Kidney (tissue), 13 donors: ENCODE measurements at regions not wholly inside any gene's neighbourhood (a gene's known extent, or its start where the extent isn't known, plus 50 kb on each side); places are given as distances from the start of the nearest gene placed in this dataset.

ENCODE experiments used
- DNase-seq, 5 donors: peaks; one replicate each; pipeline ENCODE4 v3.0.0-alpha.2; 2013 to 2020
- FAIRE-seq: peaks from 2 replicates; lab custom pipeline; 2012; peaks lifted over from hg19 to GRCh38; lab: Jason Lieb, UNC
- H3K27ac ChIP-seq, 2 donors: one replicate each; pipeline ENCODE4 v1.7.0; 2013; ENCODE audit warnings: low read depth in 2 of 2, low read length in 2 of 2, inconsistent platforms in 1 of 2
- H3K27me3 ChIP-seq: one replicate; pipeline ENCODE4 v1.7.1; 2013; ENCODE audit warnings: low read length, inconsistent platforms; ENCODE audit not compliant: control insufficient read depth, insufficient read depth
- H3K36me3 ChIP-seq, 3 donors: one replicate each; pipeline versions ENCODE4 v1.7.0 to v1.7.1; 2013; ENCODE audit warnings: low read length in 3 of 3, control low read depth in 1 of 3, inconsistent platforms in 1 of 3; ENCODE audit not compliant: insufficient read depth in 3 of 3, control insufficient read depth in 2 of 3
- H3K4me1 ChIP-seq, 3 donors: one replicate each; pipeline versions ENCODE4 v1.7.0 to v1.7.1; 2013; ENCODE audit warnings: low read length in 3 of 3, inconsistent platforms in 1 of 3, low read depth in 1 of 3; ENCODE audit not compliant: control insufficient read depth in 2 of 3, insufficient read depth in 2 of 3
- H3K4me3 ChIP-seq, 3 donors: one replicate each; pipeline versions ENCODE4 v1.7.0 to v1.8.1; 2013; ENCODE audit warnings: low read length in 3 of 3, control low read depth in 1 of 3, inconsistent platforms in 1 of 3
- H3K9ac ChIP-seq, 3 donors: one replicate each; pipeline versions ENCODE4 v1.7.0 to v1.7.1; 2013; ENCODE audit warnings: low read length in 3 of 3, control low read depth in 1 of 3, inconsistent platforms in 1 of 3
- H3K9me3 ChIP-seq, 3 donors: one replicate each; pipeline versions ENCODE4 v1.7.0 to v1.7.1; 2013; ENCODE audit warnings: low read length in 3 of 3, control low read depth in 1 of 3, inconsistent platforms in 1 of 3; ENCODE audit not compliant: control insufficient read depth in 2 of 3, insufficient read depth in 1 of 3
- intact Hi-C: fragments of 100-400 bp; cut with DNase I; formaldehyde crosslinking; loops from one replicate; pipeline ENCODE4 v1.11.1; 2022
- TF ChIP-seq, protein P1 (sequence below): IDR thresholded peaks from 3 replicates; pipeline ENCODE4 v1.5.1; 2012; ENCODE audit warnings: mild to moderate bottlenecking, moderate library complexity, borderline replicate concordance; ENCODE audit not compliant: insufficient read depth; ENCODE audit errors: extremely low read depth
- donor health status: control.
- donor health status: control.
- donor health status: control.
- donor health status: control.
- donor health status: control.
- donor health status: DM: yes; HTN: yes; CAD: no.
- donor health status: Normal renal cell carcinoma (clear cell type).

DNA sequence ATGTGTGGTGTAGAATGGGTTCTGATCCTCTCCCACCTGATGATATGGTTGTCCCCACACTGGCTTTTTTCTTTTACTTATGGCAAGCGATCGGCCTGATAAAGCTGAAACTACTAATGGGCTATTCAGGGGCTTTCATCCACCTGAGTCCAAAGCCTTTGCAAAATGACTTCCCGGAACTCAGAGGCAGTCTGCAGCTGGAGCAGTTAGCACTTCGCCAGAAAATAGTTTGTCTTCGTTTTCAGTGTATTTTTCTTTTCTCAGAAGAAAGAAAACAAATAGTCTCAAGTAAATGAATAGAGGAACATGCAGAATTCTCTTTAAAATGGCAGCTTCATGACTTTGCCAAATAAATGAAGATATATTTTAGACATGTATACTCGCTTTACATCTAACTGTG lies 306.0 kb upstream of the ADAMTS9 start:
- no peak overlapping the region for H3K27ac ChIP-seq
- H3K9ac ChIP-seq: no peak overlapping the region
- no peak for DNase-seq
- H3K4me3 ChIP-seq: no peak overlapping the region
- no peaks in the 10 kb centered on the region for H3K9me3 ChIP-seq
- intact Hi-C loops: no loop called here
- H3K36me3 ChIP-seq: no peaks in the 10 kb centered on the region
- TF ChIP-seq, protein P1, sequence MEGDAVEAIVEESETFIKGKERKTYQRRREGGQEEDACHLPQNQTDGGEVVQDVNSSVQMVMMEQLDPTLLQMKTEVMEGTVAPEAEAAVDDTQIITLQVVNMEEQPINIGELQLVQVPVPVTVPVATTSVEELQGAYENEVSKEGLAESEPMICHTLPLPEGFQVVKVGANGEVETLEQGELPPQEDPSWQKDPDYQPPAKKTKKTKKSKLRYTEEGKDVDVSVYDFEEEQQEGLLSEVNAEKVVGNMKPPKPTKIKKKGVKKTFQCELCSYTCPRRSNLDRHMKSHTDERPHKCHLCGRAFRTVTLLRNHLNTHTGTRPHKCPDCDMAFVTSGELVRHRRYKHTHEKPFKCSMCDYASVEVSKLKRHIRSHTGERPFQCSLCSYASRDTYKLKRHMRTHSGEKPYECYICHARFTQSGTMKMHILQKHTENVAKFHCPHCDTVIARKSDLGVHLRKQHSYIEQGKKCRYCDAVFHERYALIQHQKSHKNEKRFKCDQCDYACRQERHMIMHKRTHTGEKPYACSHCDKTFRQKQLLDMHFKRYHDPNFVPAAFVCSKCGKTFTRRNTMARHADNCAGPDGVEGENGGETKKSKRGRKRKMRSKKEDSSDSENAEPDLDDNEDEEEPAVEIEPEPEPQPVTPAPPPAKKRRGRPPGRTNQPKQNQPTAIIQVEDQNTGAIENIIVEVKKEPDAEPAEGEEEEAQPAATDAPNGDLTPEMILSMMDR: no peak
- no peak for FAIRE-seq
- H3K27me3 ChIP-seq: no peaks in the 10 kb centered on the region
- peaks cover 0 to 3% (median 2%) of the 10 kb centered on the region in 3 donors for H3K4me1 ChIP-seq

DNA sequence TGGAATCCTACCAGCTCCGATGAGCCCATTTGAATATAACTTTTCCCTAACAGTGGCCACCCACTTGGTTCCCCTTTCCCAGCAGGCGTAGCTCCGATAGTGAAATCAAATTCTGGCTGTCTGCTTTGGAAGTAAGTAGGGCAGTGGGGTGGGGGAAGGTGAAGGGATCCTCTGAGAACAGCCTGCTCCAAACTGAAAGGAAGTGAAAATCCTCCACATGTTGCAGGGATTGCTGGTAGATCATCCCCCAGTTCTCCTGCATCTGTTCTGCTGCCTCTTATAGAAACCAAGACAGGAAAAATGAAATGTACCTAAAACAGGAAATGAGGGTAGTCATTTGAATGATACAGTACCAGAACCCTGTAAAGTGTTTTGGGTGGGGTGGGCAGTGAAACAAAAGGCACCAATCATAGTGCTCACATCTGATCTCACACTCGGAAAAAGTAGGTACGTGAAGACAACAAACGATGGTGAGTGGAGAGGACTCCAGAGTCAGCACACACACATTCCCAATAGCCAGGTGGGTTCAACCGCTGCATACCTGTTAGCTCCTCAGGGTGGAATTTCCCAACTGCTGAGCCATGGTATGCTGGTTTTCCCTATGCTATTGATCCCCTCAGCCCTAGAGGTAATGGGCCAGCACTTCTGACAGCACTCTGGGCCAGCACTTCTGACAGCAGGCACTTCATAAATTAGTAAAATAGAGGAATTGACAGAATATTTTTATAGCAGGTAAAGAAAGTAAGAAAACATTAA lies 304.9 kb upstream of the ADAMTS9 start:
- Histone ChIP-seq H3K4me1 (peaks cover 0 to 3% (median 2%) of the 10 kb centered on the region in 3 donors), H3K27ac (no peak overlapping the region), H3K27me3 (no peaks in the 10 kb centered on the region), H3K36me3 (no peaks in the 10 kb centered on the region), H3K4me3 (no peak overlapping the region), H3K9ac (no peak overlapping the region), H3K9me3 (no peaks in the 10 kb centered on the region)
- intact Hi-C loops: no loop called here
- no peak for DNase-seq
- FAIRE-seq: no peak
- TF ChIP-seq, protein P1: no peak

DNA sequence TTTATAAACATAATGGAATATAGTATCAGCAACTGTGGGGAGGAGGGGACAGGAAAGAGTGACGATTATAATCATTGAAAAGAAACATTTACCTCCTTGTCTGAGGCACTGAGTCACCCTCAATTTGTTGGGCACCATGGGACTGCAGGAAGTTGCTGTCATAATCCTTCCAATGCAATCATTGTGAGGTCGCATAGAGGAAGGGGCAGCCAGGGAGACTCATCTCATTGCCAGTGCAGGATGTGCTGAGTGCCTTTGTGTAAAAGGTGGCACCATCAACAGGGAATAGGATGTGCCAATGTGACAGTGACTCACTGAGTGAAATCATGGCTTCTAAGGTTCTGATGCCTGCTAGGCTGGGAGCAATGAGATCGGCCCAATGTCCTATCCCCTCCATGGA lies 300.4 kb upstream of the ADAMTS9 start:
- no peaks in the 10 kb centered on the region for H3K27me3 ChIP-seq
- intact Hi-C loops: no loop called here
- FAIRE-seq (no peak), DNase-seq (no peak)
- no peak overlapping the region for H3K4me3 ChIP-seq
- no peaks in the 10 kb centered on the region for H3K36me3 ChIP-seq
- peaks cover 0 to 2% (median 0%) of the 10 kb centered on the region in 3 donors for H3K4me1 ChIP-seq
- TF ChIP-seq, protein P1: no peak
- H3K9ac ChIP-seq: no peak overlapping the region
- H3K9me3 ChIP-seq: no peaks in the 10 kb centered on the region
- no peak overlapping the region for H3K27ac ChIP-seq
